OCI-LY7 (cell line): ENCODE measurements at regions not wholly inside any gene's neighbourhood (a gene's known extent, or its start where the extent isn't known, plus 50 kb on each side); places are given as distances from the start of the nearest gene placed in this dataset.

Experiments
- BruUV-seq: library from RNA; stranded (reverse); fragments of 400-500 nt; replicated peaks from 2 replicates; lab custom pipeline; 2021; lab: Mats Ljungman, UMichigan
- CTCF ChIA-PET: fragments of 300-600 bp; sonication (Branson Sonifier 250); formaldehyde crosslinking; loops from one replicate; lab custom pipeline; 2022; ENCODE audit warnings: antibody characterized with exemption; ENCODE audit not compliant: unreplicated experiment; lab: Charles Lee
- POLR2A ChIA-PET: fragments of 300-600 bp; sonication (Branson Sonifier 250); formaldehyde crosslinking; loops from one replicate; lab custom pipeline; 2022; ENCODE audit warnings: antibody characterized with exemption; lab: Charles Lee
- DNase-seq: peaks from one replicate; pipeline ENCODE4 v3.0.0-alpha.2; 2015; ENCODE audit warnings: low spot score
- H2AFZ ChIP-seq: fragments of 200-600 bp; sonication (generic), shearing (Covaris generic); 2 replicates; pipeline ENCODE4 v1.6.1; 2014; ENCODE audit warnings: mild to moderate bottlenecking, antibody characterized with exemption, low read length, moderate library complexity
- H3K27ac ChIP-seq: fragments of 200-600 bp; sonication (generic); 2 replicates; pipeline ENCODE4 v1.5.1; 2014; ENCODE audit warnings: mixed run types, low read depth, mild to moderate bottlenecking, moderate library complexity, low read length, inconsistent platforms; ENCODE audit not compliant: poor library complexity, severe bottlenecking
- H3K36me3 ChIP-seq: fragments of 200-600 bp; sonication (generic); 2 replicates; pipeline ENCODE4 v1.6.1; 2014; ENCODE audit warnings: mild to moderate bottlenecking, antibody characterized with exemption, low read length, moderate library complexity, mixed read lengths; ENCODE audit not compliant: insufficient read depth
- H3K4me1 ChIP-seq: fragments of 200-600 bp; sonication (generic); 2 replicates; pipeline ENCODE4 v1.5.1; 2014; ENCODE audit warnings: mild to moderate bottlenecking, low read length; ENCODE audit not compliant: insufficient read depth, poor library complexity, severe bottlenecking
- H3K4me2 ChIP-seq: fragments of 200-600 bp; sonication (generic); 2 replicates; pipeline ENCODE4 v1.6.1; 2014; ENCODE audit warnings: mild to moderate bottlenecking, low read length
- H3K4me3 ChIP-seq: fragments of 200-600 bp; sonication (generic); 2 replicates; pipeline ENCODE4 v1.5.1; 2014; ENCODE audit warnings: mild to moderate bottlenecking, low read depth, low read length; ENCODE audit not compliant: poor library complexity, severe bottlenecking
- H3K79me2 ChIP-seq: fragments of 200-600 bp; sonication (generic); 2 replicates; pipeline ENCODE4 v1.6.1; 2016; ENCODE audit warnings: low read depth, mild to moderate bottlenecking, low read length, moderate library complexity, mixed read lengths; ENCODE audit not compliant: insufficient read depth
- H3K9me2 ChIP-seq: fragments of 200-600 bp; sonication (generic); 2 replicates; pipeline ENCODE4 v1.6.1; 2016; ENCODE audit warnings: mild to moderate bottlenecking, low read length, mixed read lengths; ENCODE audit not compliant: insufficient read depth
- H3K9me3 ChIP-seq: fragments of 200-600 bp; sonication (generic); 2 replicates; pipeline ENCODE4 v1.6.1; 2014; ENCODE audit warnings: mild to moderate bottlenecking, mixed run types, low read length, mixed read lengths
- H4K20me1 ChIP-seq: fragments of 200-600 bp; sonication (generic); 2 replicates; pipeline ENCODE4 v1.6.1; 2014; ENCODE audit warnings: mild to moderate bottlenecking, antibody characterized with exemption, low read length, moderate library complexity, mixed read lengths; ENCODE audit not compliant: insufficient read depth
- EZH2phosphoT487 ChIP-seq: fragments of 200-600 bp; sonication (generic); IDR thresholded peaks from 2 replicates; pipeline ENCODE4 v1.6.1; 2018; ENCODE audit warnings: low read depth, borderline replicate concordance, mild to moderate bottlenecking, mixed run types, antibody characterized with exemption, low read length, moderate library complexity, mixed read lengths
- intact Hi-C: fragments of 100-400 bp; cut with micrococcal nuclease; formaldehyde crosslinking; loops from one replicate; pipeline ENCODE4 v1.10.0; 2022; ENCODE audit not compliant: unreplicated experiment
- TF ChIP-seq, protein P1 (sequence below): fragments of 200-600 bp; sonication (generic); conservative IDR thresholded peaks from 2 replicates; pipeline ENCODE4 v1.5.1; 2014; ENCODE audit warnings: mild to moderate bottlenecking, antibody characterized with exemption, low read length, moderate library complexity, mixed read lengths

DNA sequence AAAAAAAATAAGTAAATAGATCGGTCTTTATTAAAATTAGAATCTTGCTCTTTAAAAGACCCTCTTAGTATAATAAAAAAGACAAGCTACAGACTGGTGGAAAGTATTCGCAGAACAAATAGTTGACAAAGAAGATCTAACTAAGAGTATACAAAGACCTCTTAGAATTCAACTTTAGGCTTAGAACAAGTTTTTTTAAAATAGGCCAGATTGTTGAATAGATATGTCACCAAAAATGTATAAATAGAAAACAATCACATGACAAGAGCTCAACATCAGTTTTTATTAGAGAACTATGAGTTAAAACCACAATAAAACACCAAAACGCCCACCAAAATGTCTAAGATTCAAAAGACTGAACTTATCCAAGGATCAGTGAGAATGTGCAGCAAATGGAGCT is 632.7 kb upstream of the PTCHD4 start:
- TF ChIP-seq, protein P1, sequence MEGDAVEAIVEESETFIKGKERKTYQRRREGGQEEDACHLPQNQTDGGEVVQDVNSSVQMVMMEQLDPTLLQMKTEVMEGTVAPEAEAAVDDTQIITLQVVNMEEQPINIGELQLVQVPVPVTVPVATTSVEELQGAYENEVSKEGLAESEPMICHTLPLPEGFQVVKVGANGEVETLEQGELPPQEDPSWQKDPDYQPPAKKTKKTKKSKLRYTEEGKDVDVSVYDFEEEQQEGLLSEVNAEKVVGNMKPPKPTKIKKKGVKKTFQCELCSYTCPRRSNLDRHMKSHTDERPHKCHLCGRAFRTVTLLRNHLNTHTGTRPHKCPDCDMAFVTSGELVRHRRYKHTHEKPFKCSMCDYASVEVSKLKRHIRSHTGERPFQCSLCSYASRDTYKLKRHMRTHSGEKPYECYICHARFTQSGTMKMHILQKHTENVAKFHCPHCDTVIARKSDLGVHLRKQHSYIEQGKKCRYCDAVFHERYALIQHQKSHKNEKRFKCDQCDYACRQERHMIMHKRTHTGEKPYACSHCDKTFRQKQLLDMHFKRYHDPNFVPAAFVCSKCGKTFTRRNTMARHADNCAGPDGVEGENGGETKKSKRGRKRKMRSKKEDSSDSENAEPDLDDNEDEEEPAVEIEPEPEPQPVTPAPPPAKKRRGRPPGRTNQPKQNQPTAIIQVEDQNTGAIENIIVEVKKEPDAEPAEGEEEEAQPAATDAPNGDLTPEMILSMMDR: no peak
- no peaks in the 10 kb centered on the region for H4K20me1 ChIP-seq
- no peak overlapping the region for H3K4me2 ChIP-seq
- no peaks in the 10 kb centered on the region for H3K9me3 ChIP-seq
- H3K27ac ChIP-seq: no peak overlapping the region
- ChIA-PET CTCF (no interaction called here), POLR2A (no interaction called here)
- H3K36me3 ChIP-seq: no peaks in the 10 kb centered on the region
- no peaks in the 10 kb centered on the region for H3K79me2 ChIP-seq
- intact Hi-C loops: no loop called here
- H3K9me2 ChIP-seq: no peaks in the 10 kb centered on the region
- H3K4me3 ChIP-seq: no peak overlapping the region
- DNase-seq: no peak
- BruUV-seq: no TSS peak
- no peaks in the 10 kb centered on the region for H3K4me1 ChIP-seq
- no peak overlapping the region for H2AFZ ChIP-seq

DNA sequence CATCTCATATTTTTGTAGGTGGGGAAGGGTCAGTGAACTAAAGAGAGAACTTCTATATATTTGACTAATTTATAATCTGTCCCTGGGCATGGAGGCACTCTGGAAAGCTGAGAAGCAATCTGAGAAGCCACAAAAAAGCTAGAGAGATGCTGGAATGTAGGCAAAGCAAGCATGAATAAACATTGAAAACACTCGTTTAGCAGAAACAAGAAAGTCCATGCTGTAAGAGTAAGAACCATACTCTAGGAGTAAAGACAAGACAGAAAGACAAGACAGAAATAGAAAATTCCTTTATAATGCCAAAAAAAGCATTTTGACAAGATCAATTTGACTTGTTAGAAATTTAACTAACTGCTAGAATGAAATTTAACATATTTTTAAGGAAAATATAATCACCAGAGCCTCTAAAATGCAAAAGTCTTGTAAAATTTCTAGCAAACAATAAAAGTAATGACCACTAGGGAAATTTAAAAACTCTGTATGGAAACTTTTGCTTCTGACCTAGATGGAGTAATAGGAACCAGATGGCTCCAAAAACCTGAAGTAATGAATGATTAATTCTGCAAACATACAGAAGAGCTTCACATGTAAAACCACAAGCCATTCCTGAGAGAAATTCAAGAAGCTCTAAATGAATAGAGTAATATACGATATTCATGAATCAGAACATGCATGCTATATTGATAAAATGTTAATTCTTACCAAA is 625.7 kb upstream of the PTCHD4 start:
- no peak overlapping the region for H3K4me3 ChIP-seq
- no peaks in the 10 kb centered on the region for H3K9me2 ChIP-seq
- H3K9me3 ChIP-seq: no peaks in the 10 kb centered on the region
- H3K79me2 ChIP-seq: no peaks in the 10 kb centered on the region
- no peaks in the 10 kb centered on the region for H3K36me3 ChIP-seq
- H3K27ac ChIP-seq: no peak overlapping the region
- H3K4me1 ChIP-seq: no peaks in the 10 kb centered on the region
- no peak for DNase-seq
- no peak overlapping the region for H3K4me2 ChIP-seq
- no peak overlapping the region for H2AFZ ChIP-seq
- POLR2A ChIA-PET: interaction anchor here (0.6 kb wide), 1 partner anchor 1424 kb away, joined by 3 read pairs; no protein-coding TSS in a partner anchor
- H4K20me1 ChIP-seq: no peaks in the 10 kb centered on the region
- intact Hi-C loops: no loop called here
- TF ChIP-seq, protein P1: no peak
- no peak for TF ChIP-seq EZH2phosphoT487
- CTCF ChIA-PET: no interaction called here
- BruUV-seq: no TSS peak

DNA sequence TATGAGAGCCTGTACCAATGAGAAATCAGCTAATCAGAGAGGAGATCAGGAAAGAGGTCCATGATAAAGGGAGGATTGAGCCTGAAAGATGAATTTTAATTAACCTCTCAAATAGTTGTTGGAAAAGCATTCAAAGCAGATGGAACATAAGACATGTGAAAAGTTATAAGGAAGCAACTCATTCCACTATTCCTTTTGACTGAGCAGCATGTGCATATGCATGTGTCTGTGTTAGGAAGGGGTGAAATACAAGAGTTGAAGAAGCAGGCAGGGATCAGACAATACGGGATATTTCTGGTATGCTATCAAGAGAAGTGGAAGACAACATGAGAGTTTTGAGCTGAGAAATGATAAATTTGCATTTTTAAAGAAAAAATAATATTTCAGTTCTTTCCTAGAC is 624.8 kb upstream of the PTCHD4 start:
- no peak overlapping the region for H2AFZ ChIP-seq
- no peaks in the 10 kb centered on the region for H3K9me2 ChIP-seq
- H3K27ac ChIP-seq: no peak overlapping the region
- ChIA-PET POLR2A (interaction anchor here (0.6 kb wide), 1 partner anchor 1423 kb away, joined by 3 read pairs; no protein-coding TSS in a partner anchor), CTCF (no interaction called here)
- no peaks in the 10 kb centered on the region for H3K4me1 ChIP-seq
- no peak for DNase-seq
- no peak overlapping the region for H3K4me3 ChIP-seq
- TF ChIP-seq, protein P1: no peak
- TF ChIP-seq EZH2phosphoT487: no peak
- no TSS peak for BruUV-seq
- no peaks in the 10 kb centered on the region for H3K36me3 ChIP-seq
- H4K20me1 ChIP-seq: no peaks in the 10 kb centered on the region
- no peaks in the 10 kb centered on the region for H3K9me3 ChIP-seq
- no peaks in the 10 kb centered on the region for H3K79me2 ChIP-seq
- intact Hi-C loops: no loop called here
- H3K4me2 ChIP-seq: no peak overlapping the region
